CD4-positive, alpha-beta T cell treated with Interleukin-6 at 100 ng/mL for 8 hours (primary cell): ENCODE measurements at regions not wholly inside any gene's neighbourhood (a gene's known extent, or its start where the extent isn't known, plus 50 kb on each side); places are given as distances from the start of the nearest gene placed in this dataset.
"Not testable (repeated sequence)": the region's sequence is repeated elsewhere in the genome, so short reads cannot be mapped to it uniquely, and the experiment has no call there.

Source experiments
- DNase-seq: peaks from one replicate; pipeline ENCODE4 v3.0.0-alpha.2; 2020; ENCODE audit warnings: mixed read lengths, low spot score

GRCh38 chr7:113217314-113217713 is 99.0 kb upstream of the SMIM30 start:
- DNase-seq, result no peak

- no peak for DNase-seq
Measured at GRCh38 chr7:113216038-113216437, 97.7 kb upstream of the SMIM30 start.

GRCh38 chr7:113209449-113210203 is 91.3 kb upstream of the SMIM30 start:
- DNase-seq, result no peak

- DNase-seq, result no peak
Measured at GRCh38 chr7:113207931-113208330, 89.6 kb upstream of the SMIM30 start.

GRCh38 chr7:113207441-113207840 is 89.1 kb upstream of the SMIM30 start:
- no peak for DNase-seq

GRCh38 chr7:113204415-113204814 is 86.1 kb upstream of the SMIM30 start:
- no peak for DNase-seq

GRCh38 chr7:113202284-113202683 is 83.9 kb upstream of the SMIM30 start:
- no peak for DNase-seq

GRCh38 chr7:113200281-113200680 is 81.9 kb upstream of the SMIM30 start:
- DNase-seq, result no peak

- no peak for DNase-seq
Measured at GRCh38 chr7:113199841-113200240, 81.5 kb upstream of the SMIM30 start.

- no peak for DNase-seq
Measured at GRCh38 chr7:113199136-113199535, 80.8 kb upstream of the SMIM30 start.

- DNase-seq, result no peak
Measured at GRCh38 chr7:113198226-113198625, 79.9 kb upstream of the SMIM30 start.

GRCh38 chr7:113197274-113197673 is 78.9 kb upstream of the SMIM30 start:
- no peak for DNase-seq

GRCh38 chr7:113188396-113188795 is 70.0 kb upstream of the SMIM30 start:
- no peak for DNase-seq

GRCh38 chr7:113179313-113179712 is 61.0 kb upstream of the SMIM30 start:
- DNase-seq, result no peak

GRCh38 chr7:113176836-113177235 is 58.5 kb upstream of the SMIM30 start:
- no peak for DNase-seq

GRCh38 chr7:113176180-113176579 is 57.8 kb upstream of the SMIM30 start:
- DNase-seq, result not testable (repeated sequence)

GRCh38 chr7:113175525-113176104 is 57.3 kb upstream of the SMIM30 start:
- no peak for DNase-seq

GRCh38 chr7:113172726-113173125 is 54.4 kb upstream of the SMIM30 start:
- DNase-seq, result no peak

GRCh38 chr7:113170591-113170990 is 52.2 kb upstream of the SMIM30 start:
- no peak for DNase-seq
